ENCODE measurements at regions not wholly inside any gene's neighbourhood (a gene's known extent, or its start where the extent isn't known, plus 50 kb on each side); places are given as distances from the start of the nearest gene placed in this dataset.

DNA sequence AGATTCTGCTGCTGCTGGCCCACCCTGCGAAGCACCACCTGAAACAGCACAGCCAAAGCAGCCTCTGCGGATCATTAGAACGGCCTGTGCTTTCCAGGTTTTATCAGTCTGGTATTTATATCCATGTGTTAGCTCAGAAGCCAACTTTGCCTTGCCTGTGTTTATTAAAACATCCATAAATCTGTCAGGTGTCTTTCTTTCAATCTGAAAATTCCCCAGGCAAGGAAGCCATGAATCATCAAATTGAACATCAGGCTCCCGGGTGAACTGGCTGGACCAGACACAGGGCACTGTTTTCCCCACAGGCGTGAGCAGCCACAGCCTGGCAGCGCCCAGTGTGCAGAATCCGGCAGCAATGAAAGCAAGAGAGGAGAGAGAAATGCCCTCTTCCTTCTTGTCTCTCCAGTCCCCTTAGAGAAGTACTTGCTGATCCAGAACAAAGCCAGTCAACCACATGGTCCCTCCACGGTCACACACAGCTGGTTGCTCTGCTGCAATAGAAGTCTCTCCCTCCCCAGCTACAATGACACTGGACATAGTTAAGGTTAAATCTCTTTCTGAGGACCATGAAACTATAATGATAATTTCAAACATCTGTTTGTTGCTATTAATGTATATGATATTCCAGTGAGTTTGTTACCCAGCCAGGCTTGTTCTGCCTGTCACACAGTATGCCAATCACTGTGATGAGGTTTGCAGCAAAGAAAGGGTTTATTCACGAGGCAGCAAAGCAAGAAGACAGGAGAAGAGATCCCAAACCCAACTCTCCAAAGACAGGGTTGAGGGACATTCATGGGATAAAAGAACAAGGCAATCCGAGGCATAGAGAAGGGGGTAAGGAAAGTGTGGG lies 212.1 kb upstream of the FMN2 start:
- DNase-seq (ENCODE audit: low read depth), result no peak

DNA sequence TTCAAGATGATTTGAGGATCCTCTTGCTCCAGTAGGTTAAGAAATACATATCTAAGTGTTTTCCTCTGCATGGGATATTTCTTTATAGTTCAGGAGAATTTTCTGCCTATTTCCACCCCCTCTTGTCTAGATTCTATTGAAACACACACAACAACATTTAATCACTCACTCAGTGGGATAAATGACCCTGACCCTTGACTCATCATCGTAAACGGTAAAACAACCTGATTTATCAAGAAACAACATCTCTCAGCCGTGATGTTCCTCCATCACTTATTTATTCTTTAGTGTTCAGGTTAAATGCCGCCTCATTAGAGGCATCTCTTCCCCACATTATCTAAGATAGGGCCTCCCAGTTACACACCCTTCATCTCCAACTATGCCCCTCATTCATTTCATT lies 208.7 kb upstream of the FMN2 start:
- no peak for DNase-seq (ENCODE audit: low read depth)

DNA sequence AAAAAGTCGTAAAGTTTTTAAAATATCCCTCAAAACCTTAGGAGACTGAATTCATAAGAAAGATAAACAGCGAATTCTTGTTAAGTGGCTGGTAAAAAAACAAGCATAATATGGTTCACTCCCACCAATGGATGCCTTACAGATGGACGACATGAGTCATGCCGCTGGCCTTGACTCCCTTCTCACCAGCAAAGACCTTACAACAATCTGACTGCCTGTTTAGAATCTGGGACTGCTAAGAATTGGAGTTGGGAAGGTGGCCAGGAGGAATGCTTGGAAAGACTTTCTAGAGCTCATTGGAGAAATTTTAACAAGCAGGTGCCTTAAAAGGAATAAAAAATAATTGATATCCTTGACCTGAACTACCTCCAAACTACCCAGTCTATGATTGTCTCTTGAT lies 206.9 kb upstream of the FMN2 start:
- DNase-seq (ENCODE audit: low read depth), result no peak

GRCh38 chr1:239886266-239886665 lies 205.4 kb upstream of the FMN2 start:
- DNase-seq (ENCODE audit: low read depth), result no peak

- DNase-seq (ENCODE audit: low read depth), result no peak
Measured at GRCh38 chr1:239888639-239889038, 203.0 kb upstream of the FMN2 start.

DNA sequence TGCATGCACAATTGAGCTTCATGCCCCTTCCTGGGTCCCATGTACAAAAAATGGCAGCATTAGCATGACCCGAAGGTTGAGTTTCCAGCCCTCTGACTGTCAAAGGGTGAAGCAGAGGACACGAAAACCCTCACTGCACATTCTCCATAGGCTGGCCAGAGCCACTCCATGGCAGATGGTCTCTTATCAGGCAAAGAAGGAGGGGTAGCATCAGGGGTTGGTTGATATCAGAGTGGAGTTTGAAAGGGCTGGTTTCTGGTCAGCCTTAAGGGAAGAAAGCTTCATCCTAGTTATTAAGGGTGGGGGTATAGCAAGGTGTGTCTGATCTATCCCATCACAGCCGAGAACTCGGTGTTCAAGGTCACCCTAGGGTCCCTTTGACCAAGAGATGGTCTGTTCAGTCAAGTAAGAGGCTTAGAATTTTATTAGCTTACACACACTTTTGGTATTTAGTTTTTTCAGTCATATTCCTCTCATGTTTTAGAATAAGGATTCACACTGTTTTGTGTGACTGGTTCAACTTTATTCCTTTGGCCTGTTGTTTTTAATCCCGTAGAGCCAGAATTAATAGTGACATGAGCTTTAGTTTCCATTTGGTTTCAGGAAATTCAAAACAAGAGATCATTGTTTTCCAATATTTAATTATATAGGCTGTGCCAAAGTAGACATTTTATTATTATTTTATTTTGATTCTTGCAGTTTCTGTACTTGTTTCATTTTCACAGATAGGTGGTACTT lies 199.9 kb upstream of the FMN2 start:
- no peak for DNase-seq (ENCODE audit: low read depth)

GRCh38 chr1:239892602-239893001 lies 199.1 kb upstream of the FMN2 start:
- DNase-seq (ENCODE audit: low read depth), result no peak

- DNase-seq (ENCODE audit: low read depth), result no peak
Measured at GRCh38 chr1:239893127-239893731, 198.5 kb upstream of the FMN2 start.

- DNase-seq (ENCODE audit: low read depth), result no peak
Measured at GRCh38 chr1:239896569-239896968, 195.1 kb upstream of the FMN2 start.

GRCh38 chr1:239896980-239897379 lies 194.7 kb upstream of the FMN2 start:
- no peak for DNase-seq (ENCODE audit: low read depth)

DNA sequence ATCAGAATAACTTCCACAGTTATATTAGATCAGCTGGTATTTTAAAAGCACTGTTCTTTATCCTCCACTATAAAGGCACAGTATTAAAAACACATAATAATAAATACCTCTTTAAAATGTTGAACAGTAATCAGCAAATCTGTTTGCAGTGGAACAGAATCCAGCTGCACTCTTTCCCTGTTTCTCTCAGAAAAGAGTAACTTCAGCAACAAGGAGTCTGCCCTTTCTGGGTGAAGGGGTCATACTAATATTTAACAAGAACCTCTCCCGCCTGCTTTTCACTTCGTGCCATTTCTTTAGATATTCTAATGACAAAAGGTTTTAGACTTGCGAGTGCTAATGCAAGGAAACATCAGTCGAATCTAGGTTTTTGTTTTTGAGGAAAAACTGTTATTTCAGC lies 194.2 kb upstream of the FMN2 start:
- DNase-seq (ENCODE audit: low read depth), result no peak

- DNase-seq (ENCODE audit: low read depth), result peak; percentile 54
Measured at GRCh38 chr1:239898062-239898730, 193.5 kb upstream of the FMN2 start.

DNA sequence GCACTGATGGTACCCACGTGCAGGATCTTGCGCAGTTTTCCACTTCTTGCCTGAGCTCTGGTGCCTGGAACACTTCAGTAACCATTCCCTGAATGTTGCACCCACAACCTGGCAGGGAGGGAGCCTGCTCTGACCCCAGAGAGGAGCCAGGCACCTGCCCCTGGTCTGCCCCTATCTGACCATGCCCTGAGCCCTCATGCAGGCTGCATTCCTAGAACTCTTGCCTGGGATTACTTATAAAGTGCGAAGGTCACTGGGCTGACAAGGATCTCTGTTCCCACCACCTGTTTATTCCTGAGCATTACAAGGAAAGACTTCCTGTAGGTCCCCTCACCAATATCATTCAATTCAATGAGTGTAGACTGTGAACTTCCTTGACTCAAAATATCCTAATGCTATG lies 191.9 kb upstream of the FMN2 start:
- DNase-seq (ENCODE audit: low read depth), result no peak

GRCh38 chr1:239906394-239906793 lies 185.3 kb upstream of the FMN2 start:
- no peak for DNase-seq (ENCODE audit: low read depth)

- no peak for DNase-seq (ENCODE audit: low read depth)
Measured at GRCh38 chr1:239909898-239910297, 181.8 kb upstream of the FMN2 start.

DNA sequence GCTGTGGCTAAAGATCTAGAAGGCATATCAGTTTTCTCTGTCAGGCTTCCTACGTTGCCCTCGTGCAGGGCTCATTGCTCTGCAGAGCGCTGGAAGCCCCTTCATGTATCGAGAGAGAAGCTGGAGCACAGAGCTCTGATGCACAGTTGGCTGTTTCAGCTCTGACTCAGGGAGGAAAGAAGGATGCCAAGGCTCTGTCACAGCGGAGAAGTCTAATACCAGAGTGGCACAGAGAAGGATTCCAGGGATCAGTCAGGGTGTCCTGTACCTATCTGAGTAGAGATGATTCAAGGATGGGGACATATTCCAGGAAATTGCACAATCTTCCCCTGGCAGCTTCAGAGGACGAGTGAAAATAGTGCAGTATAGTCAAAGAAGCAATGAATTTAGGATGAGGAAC lies 179.2 kb upstream of the FMN2 start:
- DNase-seq (ENCODE audit: low read depth), result no peak

DNA sequence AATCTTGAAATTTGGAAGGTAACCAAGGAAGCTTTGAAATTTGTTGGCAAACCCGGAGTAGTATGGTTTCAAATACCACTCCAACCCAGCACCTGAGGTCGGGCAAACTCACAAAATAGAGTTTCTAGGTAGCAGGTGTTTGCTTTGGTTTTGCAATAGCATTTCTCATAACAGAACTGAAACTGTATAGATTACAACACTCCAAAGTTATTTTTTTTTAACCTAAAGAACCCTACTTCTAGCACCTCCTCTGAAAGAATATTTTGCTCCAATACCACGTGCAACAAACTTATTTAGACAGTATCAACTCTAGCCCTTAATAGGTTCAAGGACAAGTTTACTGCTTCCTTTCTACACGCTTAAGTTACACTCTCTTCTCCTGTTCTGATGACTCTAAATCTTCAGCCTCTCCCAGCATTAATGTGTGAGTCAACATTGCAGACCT lies 178.5 kb upstream of the FMN2 start:
- no peak for DNase-seq (ENCODE audit: low read depth)

DNA sequence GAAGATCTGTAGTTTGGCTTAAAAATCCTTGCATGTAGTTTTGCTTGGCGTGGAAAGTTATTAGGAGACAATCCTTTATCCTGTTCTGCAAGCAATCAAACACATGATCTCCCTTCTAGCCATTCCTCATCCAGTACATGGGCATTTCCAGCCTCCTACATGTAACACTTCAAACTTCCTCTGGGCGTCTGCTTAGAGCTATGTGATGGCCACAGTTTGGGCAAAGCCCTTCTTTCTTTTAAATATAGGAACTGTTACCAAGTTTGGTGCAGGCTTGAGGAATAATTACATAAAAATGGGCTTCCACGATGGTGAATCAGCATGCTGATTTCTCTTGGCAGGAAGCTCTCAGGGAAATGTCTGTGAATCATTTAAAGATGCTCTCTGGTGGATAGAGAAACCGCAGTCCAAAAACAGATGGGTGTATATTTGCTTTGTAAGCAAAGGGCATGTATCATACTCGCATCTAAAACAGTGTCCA lies 176.9 kb upstream of the FMN2 start:
- no peak for DNase-seq (ENCODE audit: low read depth)

- DNase-seq (ENCODE audit: low read depth), result no peak
Measured at GRCh38 chr1:239918634-239919033, 173.0 kb upstream of the FMN2 start.

DNA sequence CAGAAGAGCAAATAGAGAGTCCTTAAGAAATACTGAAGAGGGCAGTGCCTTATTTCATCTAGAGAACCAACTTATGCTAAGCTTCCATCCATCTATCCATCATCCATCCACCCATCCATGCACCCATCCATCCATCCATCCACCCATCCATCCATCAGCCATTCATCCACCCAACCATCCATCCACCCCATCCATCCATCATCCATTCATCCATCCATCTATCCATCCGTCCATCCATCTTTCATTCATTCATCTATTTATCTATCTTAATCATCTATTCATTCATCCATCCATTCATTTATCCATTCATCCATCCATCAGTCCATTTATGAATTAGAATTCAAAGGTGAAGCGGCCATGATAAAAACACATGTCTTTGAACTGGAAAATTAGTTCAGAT lies 171.5 kb upstream of the FMN2 start:
- DNase-seq (ENCODE audit: low read depth), result no peak

- no peak for DNase-seq (ENCODE audit: low read depth)
Measured at GRCh38 chr1:239922778-239923522, 168.7 kb upstream of the FMN2 start.

Data from activated T-cell treated with anti-CD3 and anti-CD28 coated beads for 1 hour (primary cell).